Stimulated activated CD4-positive, alpha-beta T cell treated with anti-CD3 and anti-CD28 coated beads, TNF-alpha, amount 100 ng/mL, for 4 hours (primary cell): ENCODE measurements at regions not wholly inside any gene's neighbourhood (a gene's known extent, or its start where the extent isn't known, plus 50 kb on each side); places are given as distances from the start of the nearest gene placed in this dataset.
A peak's percentile ranks its signal among the peaks of the same experiment; 100 is the strongest.
"Not testable (repeated sequence)": the region's sequence is repeated elsewhere in the genome, so short reads cannot be mapped to it uniquely, and the experiment has no call there.

Experiments
- DNase-seq, 3 experiments: peaks; one replicate each; pipeline ENCODE4 v3.0.0-alpha.2; 2020; ENCODE audit warnings: low read depth in 3 of 3

- DNase-seq = no peak
Observed at GRCh38 chr20:53856300-53857295, 213.8 kb downstream of the BCAS1 start.

GRCh38 chr20:53855733-53856132, 214.7 kb downstream of the BCAS1 start:
- no peak for DNase-seq

GRCh38 chr20:53854609-53854926, 215.8 kb downstream of the BCAS1 start:
- not testable (repeated sequence) for DNase-seq

- no peak for DNase-seq
Observed at GRCh38 chr20:53853111-53853713, 217.2 kb downstream of the BCAS1 start.

GRCh38 chr20:53852691-53853090, 217.7 kb downstream of the BCAS1 start:
- DNase-seq = no peak

- DNase-seq = no peak
Observed at GRCh38 chr20:53852014-53852413, 218.4 kb downstream of the BCAS1 start.

GRCh38 chr20:53850319-53850718, 220.1 kb downstream of the BCAS1 start:
- DNase-seq = no peak

- no peak for DNase-seq
Observed at GRCh38 chr20:53849471-53850059, 220.8 kb downstream of the BCAS1 start.

DNA sequence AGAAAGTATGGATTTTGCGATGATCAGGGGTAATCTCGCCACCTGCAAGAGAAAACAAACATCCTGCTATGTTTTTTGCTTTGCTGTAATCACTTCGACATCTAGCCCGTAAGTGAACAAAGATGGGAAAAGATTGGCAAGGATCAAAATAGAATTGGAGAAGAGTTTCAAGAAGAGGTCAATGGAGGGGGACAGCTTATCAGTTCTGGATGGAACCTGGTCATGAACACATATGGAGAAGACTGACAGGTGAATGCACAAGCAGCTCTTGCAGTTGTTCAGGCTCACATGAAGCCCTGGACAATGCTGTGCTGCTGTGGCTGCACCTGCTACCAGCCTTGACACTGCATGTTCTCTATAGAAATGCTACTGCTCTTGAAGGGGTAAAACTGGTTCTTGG, 222.1 kb downstream of the BCAS1 start:
- no peak for DNase-seq

- DNase-seq = no peak
Observed at GRCh38 chr20:53847837-53848170, 222.6 kb downstream of the BCAS1 start.

DNA sequence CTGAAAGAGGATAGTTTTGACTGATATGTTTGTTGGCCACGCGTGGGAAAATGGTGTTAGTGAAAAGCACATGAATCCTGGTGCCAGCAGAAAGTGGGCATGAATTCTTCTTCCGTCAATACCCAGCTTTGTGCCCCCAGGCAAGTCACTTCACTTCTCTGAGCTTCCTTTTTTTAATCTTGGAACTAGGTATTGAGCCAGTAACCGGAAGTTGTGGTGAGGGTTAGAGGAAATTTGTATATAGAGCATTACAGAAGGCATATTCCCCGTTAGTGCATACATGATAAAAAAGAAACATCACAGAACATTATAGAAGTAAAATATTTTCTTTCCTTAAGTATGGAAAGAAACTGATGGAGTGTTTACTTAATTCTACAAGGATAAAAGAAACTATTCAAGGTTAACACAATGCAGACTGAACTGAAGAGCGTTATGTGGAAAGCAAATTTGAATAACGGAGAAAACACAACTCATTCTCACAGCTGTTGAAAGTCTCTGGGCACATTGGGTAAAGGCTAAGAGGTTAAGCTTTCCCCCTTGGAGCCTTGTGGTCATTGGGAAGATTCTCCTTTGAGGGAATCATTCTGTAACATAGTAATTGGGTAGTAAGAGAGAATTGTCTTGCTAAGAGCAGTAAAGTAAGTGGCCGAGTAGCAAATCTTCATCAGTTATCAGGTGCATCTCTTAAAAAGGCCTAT, 223.1 kb downstream of the BCAS1 start:
- DNase-seq = no peak

DNA sequence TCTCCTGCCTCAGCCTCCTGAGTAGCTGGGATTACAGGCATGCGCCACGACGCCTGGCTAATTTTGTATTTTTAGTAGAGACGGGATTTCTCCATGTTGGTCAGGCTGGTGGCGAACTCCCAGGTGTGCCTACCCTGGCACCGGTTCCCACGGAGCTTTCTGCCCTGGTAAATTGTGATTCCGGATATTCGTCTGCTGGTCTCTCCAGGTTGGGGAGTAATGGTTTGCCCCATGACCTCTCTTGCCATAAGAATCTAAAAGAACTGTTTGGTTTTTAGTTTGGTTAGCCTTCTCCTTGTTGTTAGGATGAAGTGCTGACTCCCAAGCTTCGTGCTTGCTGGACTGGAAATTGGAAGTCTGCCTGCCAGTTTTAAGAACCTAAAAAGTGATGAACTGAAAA, 223.8 kb downstream of the BCAS1 start:
- no peak for DNase-seq

GRCh38 chr20:53845980-53846379, 224.4 kb downstream of the BCAS1 start:
- no peak for DNase-seq

DNA sequence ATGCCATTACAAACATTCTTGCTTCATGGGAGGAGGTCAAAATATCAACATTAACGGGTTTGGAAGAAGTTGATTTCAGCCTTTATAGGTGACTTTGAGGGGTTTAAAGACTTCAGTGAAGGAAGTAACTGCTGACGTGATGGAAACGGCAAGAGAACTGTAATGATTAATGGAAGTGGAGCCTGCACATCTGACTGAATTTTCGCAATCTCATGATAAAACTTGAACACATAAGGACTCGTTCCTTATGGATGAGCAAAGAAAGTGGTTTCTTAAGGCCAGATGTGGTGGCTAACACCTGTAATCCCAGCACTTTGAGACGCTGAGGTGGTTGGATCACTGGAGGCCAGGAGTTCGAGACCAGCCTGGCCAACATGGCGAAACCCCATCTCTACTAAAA, 226.1 kb downstream of the BCAS1 start:
- no peak for DNase-seq

DNA sequence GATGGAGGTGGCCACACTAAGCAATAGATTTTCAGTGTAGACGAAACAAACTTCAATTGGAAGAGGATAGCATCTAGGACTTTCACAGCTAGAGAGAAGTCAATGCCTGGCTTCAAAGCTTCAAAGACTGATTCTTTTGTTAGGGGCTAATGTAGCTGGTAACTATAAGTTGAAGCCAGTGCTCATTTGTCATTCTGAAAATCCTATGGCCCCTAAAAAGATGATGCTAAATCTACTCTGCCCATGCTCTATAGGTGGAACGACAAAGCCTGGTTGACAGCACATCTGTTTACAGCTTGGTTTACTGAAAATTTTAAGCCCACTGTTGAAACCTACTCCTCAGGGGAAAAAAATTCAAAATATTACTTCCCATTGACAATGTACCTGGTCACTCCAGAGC, 226.7 kb downstream of the BCAS1 start:
- no peak for DNase-seq

DNA sequence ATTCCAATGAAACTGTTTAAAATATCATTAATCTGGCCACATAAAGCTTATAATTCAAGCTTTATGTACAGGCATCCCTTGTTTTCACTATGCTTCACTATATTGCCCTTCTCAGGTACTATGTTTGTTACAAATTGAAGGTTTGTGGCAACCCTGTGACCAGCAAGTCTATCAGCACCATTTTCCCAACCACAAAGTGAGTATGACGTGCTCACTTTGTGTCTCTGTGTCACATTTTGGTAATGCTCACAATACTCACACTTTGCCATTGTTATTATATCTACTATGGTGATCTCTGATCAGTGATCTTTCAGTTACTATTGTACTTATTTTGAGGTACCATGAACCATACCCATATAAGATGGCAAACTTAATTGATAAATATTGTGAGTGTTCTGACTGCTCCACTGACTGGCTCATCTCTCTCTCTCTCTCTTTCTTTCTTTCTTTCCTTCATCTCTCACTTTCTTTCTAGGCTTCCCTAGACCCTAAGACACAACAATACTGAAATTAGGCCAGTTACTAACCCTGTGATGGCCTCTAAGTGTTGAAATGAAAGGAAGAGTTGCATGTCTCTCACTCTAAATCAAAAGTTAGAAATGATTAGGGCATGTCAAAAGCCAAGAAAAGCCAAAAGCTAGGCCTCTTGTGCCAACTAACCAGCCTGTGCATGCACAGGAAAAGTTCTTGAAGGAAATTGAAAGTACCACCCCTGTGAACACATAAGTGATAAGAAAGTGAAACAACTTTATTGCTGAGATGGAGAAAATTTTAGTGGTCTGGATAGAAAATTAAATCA, 227.9 kb downstream of the BCAS1 start:
- no peak for DNase-seq

- no peak for DNase-seq
Observed at GRCh38 chr20:53841741-53842140, 228.7 kb downstream of the BCAS1 start.

DNA sequence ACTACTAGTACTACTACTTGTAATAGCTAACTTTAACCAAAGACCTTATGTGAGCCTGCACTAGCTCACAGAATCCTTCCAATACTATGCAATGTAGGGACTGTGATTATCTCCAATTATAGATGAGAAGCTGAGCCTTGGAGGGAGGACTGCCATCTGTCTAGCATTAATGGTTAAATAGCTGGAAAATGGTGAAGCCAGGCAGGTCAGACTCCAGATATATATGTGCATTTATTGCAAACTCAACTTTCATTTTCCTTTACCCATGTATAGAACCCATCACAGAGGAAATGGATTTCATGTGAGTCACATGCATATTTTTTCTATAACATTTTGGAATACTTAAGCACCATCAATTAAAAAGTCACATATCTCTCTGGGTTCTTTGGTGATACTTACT, 229.9 kb downstream of the BCAS1 start:
- no peak for DNase-seq

DNA sequence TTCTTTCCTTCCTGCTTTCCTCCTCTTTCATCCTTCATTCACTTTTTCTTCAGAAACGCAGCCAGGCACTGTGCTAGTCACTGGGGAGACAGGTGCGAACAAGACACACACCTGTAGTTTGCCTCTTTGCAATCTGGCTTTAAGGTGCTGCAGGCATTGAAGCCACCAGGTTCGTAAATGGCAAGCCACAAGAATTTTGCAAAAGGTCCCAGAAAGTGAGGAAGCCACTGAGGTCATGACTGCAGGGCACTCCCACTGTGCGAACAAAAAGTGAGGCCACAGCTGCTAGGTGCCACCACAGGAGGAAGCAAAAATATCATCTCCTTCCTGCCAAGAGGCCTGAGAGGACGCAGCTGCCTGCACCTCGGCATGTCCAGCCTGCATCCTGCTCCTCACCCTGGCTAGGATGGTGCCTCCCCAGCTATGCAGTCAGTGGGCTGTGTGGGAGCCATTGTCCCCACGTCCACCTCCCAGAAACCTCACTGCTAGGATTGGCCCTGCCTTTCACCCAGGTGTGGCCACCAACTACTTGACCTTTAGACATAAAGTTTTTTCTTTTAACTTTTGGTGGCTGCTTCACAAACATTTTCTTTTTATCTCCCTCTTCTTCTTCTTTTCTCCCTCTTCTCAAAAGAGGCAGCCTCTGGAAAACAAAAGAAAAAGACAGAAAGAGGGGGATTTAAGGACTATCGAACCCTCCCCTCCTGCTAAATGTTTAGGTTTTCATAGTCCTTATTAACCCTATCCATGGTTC, 230.8 kb downstream of the BCAS1 start:
- DNase-seq = peak in 2 of 3 experiments; percentile 10 to 19

DNA sequence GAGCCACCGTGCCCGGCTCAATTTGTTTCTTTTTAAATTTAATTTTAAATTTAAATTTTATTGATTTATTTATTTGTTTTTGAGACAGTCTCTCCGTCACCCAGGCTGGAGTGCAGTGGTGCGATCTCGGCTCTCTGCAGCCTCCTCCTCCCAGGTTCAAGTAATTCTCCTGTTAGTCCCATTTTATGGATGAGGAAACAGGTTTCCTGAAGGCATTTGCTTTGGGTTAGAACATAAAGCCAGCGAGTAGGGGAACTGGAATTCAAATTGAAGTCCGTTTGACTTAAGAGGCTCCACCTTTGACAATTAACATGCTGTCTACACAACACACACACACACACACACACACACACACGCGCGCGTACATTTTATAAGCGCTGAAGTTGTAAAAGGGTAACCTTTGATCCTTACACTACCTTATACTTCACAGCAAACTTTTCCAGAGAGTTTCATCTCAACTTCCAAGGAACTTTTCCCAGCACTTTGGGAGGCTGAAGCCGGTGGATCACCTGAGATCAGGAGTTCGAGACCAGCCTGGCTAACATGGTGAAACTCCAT, 232.0 kb downstream of the BCAS1 start:
- DNase-seq = no peak
